ENCODE measurements at regions not wholly inside any gene's neighbourhood (a gene's known extent, or its start where the extent isn't known, plus 50 kb on each side); places are given as distances from the start of the nearest gene placed in this dataset.
A peak's percentile ranks its signal among the peaks of the same experiment; 100 is the strongest.

DNA sequence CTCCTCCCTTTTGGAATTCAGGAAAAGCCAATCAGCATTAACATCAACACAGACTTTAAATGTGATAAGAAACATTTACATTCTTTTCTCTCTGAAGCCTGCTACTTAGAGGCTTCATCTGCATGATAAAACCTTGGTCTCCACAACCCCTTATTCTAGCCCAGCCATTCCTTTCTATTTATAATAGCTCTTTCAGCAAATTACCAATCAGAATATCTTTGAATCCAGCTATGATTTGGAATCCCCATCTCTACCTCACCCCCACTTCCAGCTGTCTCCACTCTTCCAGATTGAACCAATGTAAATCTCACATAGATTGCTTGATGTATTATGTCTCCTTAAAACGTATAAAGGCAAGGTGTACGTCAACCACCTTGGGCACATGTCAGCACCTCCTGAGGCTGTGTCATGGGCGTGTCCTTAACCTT is 139.7 kb downstream of the TUSC7 start:
- Mint-ChIP-seq H3K4me1 (no peaks in the 10 kb centered on the region), H3K27me3 (ENCODE audit: low read depth, poor library complexity) (peaks cover 8% of the 10 kb centered on the region), H3K27ac (no peak overlapping the region), H3K4me3 (no peak overlapping the region), H3K9me3 (no peaks in the 10 kb centered on the region), H3K36me3 (ENCODE audit: low read depth) (no peaks in the 10 kb centered on the region)
- no peak for DNase-seq
- TF ChIP-seq, protein P1, sequence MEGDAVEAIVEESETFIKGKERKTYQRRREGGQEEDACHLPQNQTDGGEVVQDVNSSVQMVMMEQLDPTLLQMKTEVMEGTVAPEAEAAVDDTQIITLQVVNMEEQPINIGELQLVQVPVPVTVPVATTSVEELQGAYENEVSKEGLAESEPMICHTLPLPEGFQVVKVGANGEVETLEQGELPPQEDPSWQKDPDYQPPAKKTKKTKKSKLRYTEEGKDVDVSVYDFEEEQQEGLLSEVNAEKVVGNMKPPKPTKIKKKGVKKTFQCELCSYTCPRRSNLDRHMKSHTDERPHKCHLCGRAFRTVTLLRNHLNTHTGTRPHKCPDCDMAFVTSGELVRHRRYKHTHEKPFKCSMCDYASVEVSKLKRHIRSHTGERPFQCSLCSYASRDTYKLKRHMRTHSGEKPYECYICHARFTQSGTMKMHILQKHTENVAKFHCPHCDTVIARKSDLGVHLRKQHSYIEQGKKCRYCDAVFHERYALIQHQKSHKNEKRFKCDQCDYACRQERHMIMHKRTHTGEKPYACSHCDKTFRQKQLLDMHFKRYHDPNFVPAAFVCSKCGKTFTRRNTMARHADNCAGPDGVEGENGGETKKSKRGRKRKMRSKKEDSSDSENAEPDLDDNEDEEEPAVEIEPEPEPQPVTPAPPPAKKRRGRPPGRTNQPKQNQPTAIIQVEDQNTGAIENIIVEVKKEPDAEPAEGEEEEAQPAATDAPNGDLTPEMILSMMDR (IDR thresholded peaks at IDR 0.05): no peak

GRCh38 chr3:116852803-116853202 is 143.2 kb downstream of the TUSC7 start:
- Mint-ChIP-seq H3K4me1 (no peaks in the 10 kb centered on the region), H3K9me3 (no peaks in the 10 kb centered on the region), H3K27me3 (ENCODE audit: low read depth, poor library complexity) (peaks cover 8% of the 10 kb centered on the region), H3K27ac (no peak overlapping the region), H3K4me3 (no peak overlapping the region), H3K36me3 (ENCODE audit: low read depth) (no peaks in the 10 kb centered on the region)
- TF ChIP-seq, protein P1 (IDR thresholded peaks at IDR 0.05): no peak
- DNase-seq: no peak

DNA sequence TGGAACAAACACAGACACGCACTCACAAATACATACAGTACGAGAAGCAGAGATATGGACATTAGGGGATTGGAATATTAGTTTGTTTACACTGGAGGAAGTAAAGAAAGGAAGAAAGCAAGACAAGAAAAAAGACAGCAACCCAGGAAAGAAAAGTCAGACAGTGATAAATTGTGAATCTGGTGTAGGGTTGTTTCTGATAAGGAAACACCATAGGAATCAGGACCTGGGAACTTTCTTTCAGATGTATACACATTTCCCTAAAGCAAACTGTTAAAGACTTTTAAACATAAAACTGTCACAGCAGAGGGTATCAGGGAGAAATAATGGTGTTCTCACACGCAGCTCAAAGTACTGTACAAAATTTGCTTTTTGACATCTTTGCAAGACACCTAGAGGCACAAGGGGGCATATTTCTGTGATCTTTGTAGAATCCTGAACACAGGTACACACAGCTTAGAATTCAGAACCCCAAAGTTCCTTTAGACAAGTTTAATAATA is 153.7 kb downstream of the TUSC7 start:
- Mint-ChIP-seq H3K27me3 (ENCODE audit: low read depth, poor library complexity) (no peaks in the 10 kb centered on the region), H3K36me3 (ENCODE audit: low read depth) (no peaks in the 10 kb centered on the region), H3K4me1 (no peaks in the 10 kb centered on the region), H3K27ac (no peak overlapping the region), H3K9me3 (no peaks in the 10 kb centered on the region), H3K4me3 (no peak overlapping the region)
- TF ChIP-seq, protein P1 (IDR thresholded peaks at IDR 0.05): no peak
- no peak for DNase-seq

GRCh38 chr3:116863822-116864589 is 154.4 kb downstream of the TUSC7 start:
- no peaks in the 10 kb centered on the region for H3K36me3 Mint-ChIP-seq (ENCODE audit: low read depth)
- TF ChIP-seq, protein P1 (IDR thresholded peaks at IDR 0.05): peak; percentile 43
- peak; percentile 9 for DNase-seq
- H3K4me1 Mint-ChIP-seq: no peaks in the 10 kb centered on the region
- H3K27me3 Mint-ChIP-seq (ENCODE audit: low read depth, poor library complexity): no peaks in the 10 kb centered on the region
- no peak overlapping the region for H3K27ac Mint-ChIP-seq
- H3K4me3 Mint-ChIP-seq: no peak overlapping the region
- no peaks in the 10 kb centered on the region for H3K9me3 Mint-ChIP-seq

GRCh38 chr3:116864590-116864927 is 155.0 kb downstream of the TUSC7 start:
- TF ChIP-seq, protein P1 (IDR thresholded peaks at IDR 0.05): peak; percentile 4
- H3K36me3 Mint-ChIP-seq (ENCODE audit: low read depth): no peaks in the 10 kb centered on the region
- H3K4me1 Mint-ChIP-seq: no peaks in the 10 kb centered on the region
- H3K27me3 Mint-ChIP-seq (ENCODE audit: low read depth, poor library complexity): no peaks in the 10 kb centered on the region
- H3K27ac Mint-ChIP-seq: no peak overlapping the region
- no peak overlapping the region for H3K4me3 Mint-ChIP-seq
- no peaks in the 10 kb centered on the region for H3K9me3 Mint-ChIP-seq
- no peak for DNase-seq

DNA sequence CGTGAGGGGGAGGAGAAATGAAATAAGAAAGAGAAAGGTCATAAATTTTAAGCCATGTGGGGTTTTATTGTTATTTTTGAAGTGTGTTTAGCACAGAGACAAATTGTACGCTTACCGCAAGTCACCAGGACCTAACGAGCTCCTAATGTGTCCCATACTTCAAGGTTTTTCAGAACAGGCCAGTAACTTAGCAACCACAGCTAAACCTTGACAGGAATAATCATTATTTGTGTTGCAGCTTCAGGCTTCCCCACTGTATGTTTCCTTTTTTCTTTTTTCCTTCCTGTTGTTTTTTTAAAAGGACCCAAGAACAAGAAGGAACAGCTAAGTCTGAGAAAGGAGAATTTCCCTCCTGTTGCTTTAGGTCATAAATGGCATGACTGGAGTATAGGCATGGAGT is 160.8 kb downstream of the TUSC7 start:
- Mint-ChIP-seq H3K9me3 (no peaks in the 10 kb centered on the region), H3K4me1 (no peaks in the 10 kb centered on the region), H3K4me3 (no peak overlapping the region), H3K27me3 (ENCODE audit: low read depth, poor library complexity) (no peaks in the 10 kb centered on the region), H3K36me3 (ENCODE audit: low read depth) (no peaks in the 10 kb centered on the region), H3K27ac (no peak overlapping the region)
- TF ChIP-seq, protein P1 (IDR thresholded peaks at IDR 0.05): no peak
- no peak for DNase-seq

All from nephron progenitor cell (in vitro differentiated cells).